ENCODE measurements at regions not wholly inside any gene's neighbourhood (a gene's known extent, or its start where the extent isn't known, plus 50 kb on each side); places are given as distances from the start of the nearest gene placed in this dataset.

DNA sequence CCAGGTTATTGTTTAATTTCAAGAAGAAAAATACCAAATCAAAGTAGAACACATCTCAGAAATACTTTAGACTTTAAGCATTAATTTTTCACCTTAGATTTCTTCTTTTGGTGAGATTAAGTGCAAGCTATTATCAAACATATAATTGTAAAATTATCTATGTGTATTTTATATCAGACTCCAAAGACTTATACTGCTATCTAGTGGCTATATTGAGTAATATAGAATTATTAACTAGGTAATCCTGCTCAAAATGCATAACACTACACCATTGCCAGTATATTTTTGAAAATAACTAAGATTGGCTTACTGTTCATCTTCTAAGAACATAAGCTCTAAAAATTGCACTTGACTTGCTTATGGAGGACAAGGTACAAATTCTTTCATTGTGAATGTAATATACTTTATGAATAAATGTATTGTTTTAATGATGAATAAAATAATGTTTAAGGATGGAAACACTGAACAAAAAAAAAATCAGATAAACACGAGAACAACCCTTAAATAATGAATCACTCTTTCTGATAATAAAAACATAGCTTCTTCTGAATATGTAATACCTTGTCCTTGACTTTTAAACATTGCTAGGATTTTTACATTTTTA, 86.7 kb upstream of the GNAI1 start:
- Histone ChIP-seq H3K9me3 (no peaks in the 10 kb centered on the region), H3K36me3 (no peaks in the 10 kb centered on the region), H3K4me1 (no peaks in the 10 kb centered on the region), H3K27ac (no peak overlapping the region), H3K4me3 (no peak overlapping the region), H3K27me3 (ENCODE audit: low read depth) (no peaks in the 10 kb centered on the region)
- ATAC-seq: no peak
- TF ChIP-seq, protein P1, sequence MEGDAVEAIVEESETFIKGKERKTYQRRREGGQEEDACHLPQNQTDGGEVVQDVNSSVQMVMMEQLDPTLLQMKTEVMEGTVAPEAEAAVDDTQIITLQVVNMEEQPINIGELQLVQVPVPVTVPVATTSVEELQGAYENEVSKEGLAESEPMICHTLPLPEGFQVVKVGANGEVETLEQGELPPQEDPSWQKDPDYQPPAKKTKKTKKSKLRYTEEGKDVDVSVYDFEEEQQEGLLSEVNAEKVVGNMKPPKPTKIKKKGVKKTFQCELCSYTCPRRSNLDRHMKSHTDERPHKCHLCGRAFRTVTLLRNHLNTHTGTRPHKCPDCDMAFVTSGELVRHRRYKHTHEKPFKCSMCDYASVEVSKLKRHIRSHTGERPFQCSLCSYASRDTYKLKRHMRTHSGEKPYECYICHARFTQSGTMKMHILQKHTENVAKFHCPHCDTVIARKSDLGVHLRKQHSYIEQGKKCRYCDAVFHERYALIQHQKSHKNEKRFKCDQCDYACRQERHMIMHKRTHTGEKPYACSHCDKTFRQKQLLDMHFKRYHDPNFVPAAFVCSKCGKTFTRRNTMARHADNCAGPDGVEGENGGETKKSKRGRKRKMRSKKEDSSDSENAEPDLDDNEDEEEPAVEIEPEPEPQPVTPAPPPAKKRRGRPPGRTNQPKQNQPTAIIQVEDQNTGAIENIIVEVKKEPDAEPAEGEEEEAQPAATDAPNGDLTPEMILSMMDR (IDR thresholded peaks at IDR 0.05): peak; percentile 27
- DNase-seq: no peak
- intact Hi-C loops (cut with DNase I): no loop called here

GRCh38 chr7:80047032-80047431, 87.6 kb upstream of the GNAI1 start:
- ATAC-seq (no peak), DNase-seq (no peak)
- TF ChIP-seq, protein P1 (IDR thresholded peaks at IDR 0.05): no peak

GRCh38 chr7:80044796-80045195, 89.8 kb upstream of the GNAI1 start:
- DNase-seq: no peak
- TF ChIP-seq, protein P1 (IDR thresholded peaks at IDR 0.05): no peak
- intact Hi-C loops (cut with DNase I): no loop called here
- H3K36me3 ChIP-seq: no peaks in the 10 kb centered on the region
- no peak overlapping the region for H3K27ac ChIP-seq
- no peaks in the 10 kb centered on the region for H3K9me3 ChIP-seq
- H3K4me3 ChIP-seq: no peak overlapping the region
- ATAC-seq: no peak
- no peaks in the 10 kb centered on the region for H3K4me1 ChIP-seq
- no peaks in the 10 kb centered on the region for H3K27me3 ChIP-seq (ENCODE audit: low read depth)

More at GRCh38 chr7:80047032-80047431, 87.6 kb upstream of the GNAI1 start:
- Histone ChIP-seq H3K27ac (no peak overlapping the region), H3K4me1 (no peaks in the 10 kb centered on the region), H3K4me3 (no peak overlapping the region), H3K9me3 (no peaks in the 10 kb centered on the region), H3K36me3 (no peaks in the 10 kb centered on the region), H3K27me3 (ENCODE audit: low read depth) (no peaks in the 10 kb centered on the region)
- intact Hi-C loops (cut with DNase I): no loop called here

GRCh38 chr7:80040752-80041151, 93.9 kb upstream of the GNAI1 start:
- ATAC-seq: no peak
- no peaks in the 10 kb centered on the region for H3K27me3 ChIP-seq (ENCODE audit: low read depth)

GRCh38 chr7:80040335-80040734, 94.3 kb upstream of the GNAI1 start:
- Histone ChIP-seq H3K4me3 (no peak overlapping the region), H3K4me1 (no peaks in the 10 kb centered on the region), H3K9me3 (no peaks in the 10 kb centered on the region), H3K27me3 (ENCODE audit: low read depth) (no peaks in the 10 kb centered on the region), H3K27ac (no peak overlapping the region), H3K36me3 (no peaks in the 10 kb centered on the region)
- DNase-seq: no peak
- TF ChIP-seq, protein P1 (IDR thresholded peaks at IDR 0.05): no peak
- intact Hi-C loops (cut with DNase I): no loop called here
- ATAC-seq: no peak

More at GRCh38 chr7:80040752-80041151, 93.9 kb upstream of the GNAI1 start:
- H3K4me1 ChIP-seq: no peaks in the 10 kb centered on the region
- H3K9me3 ChIP-seq: no peaks in the 10 kb centered on the region
- no peak overlapping the region for H3K4me3 ChIP-seq
- H3K27ac ChIP-seq: no peak overlapping the region
- DNase-seq: no peak
- H3K36me3 ChIP-seq: no peaks in the 10 kb centered on the region
- intact Hi-C loops (cut with DNase I): no loop called here
- TF ChIP-seq, protein P1 (IDR thresholded peaks at IDR 0.05): no peak

All from lower lobe of right lung (tissue), 2 donors.